ENCODE measurements at regions not wholly inside any gene's neighbourhood (a gene's known extent, or its start where the extent isn't known, plus 50 kb on each side); places are given as distances from the start of the nearest gene placed in this dataset.

GRCh38 chr7:155986497-155987160 is 174.4 kb upstream of the SHH start:
- H3K27me3 Mint-ChIP-seq: no peaks in the 10 kb centered on the region
- CTCF ChIA-PET: no interaction called here
- H3K4me3 Mint-ChIP-seq: no peak overlapping the region
- POLR2A ChIA-PET: no interaction called here
- no peaks in the 10 kb centered on the region for H3K4me1 Mint-ChIP-seq
- ATAC-seq (ENCODE audit: low read depth): no peak
- intact Hi-C loops (cut with micrococcal nuclease): no loop called here
- H3K36me3 Mint-ChIP-seq (ENCODE audit: low read depth): no peaks in the 10 kb centered on the region
- TF ChIP-seq, protein P1, sequence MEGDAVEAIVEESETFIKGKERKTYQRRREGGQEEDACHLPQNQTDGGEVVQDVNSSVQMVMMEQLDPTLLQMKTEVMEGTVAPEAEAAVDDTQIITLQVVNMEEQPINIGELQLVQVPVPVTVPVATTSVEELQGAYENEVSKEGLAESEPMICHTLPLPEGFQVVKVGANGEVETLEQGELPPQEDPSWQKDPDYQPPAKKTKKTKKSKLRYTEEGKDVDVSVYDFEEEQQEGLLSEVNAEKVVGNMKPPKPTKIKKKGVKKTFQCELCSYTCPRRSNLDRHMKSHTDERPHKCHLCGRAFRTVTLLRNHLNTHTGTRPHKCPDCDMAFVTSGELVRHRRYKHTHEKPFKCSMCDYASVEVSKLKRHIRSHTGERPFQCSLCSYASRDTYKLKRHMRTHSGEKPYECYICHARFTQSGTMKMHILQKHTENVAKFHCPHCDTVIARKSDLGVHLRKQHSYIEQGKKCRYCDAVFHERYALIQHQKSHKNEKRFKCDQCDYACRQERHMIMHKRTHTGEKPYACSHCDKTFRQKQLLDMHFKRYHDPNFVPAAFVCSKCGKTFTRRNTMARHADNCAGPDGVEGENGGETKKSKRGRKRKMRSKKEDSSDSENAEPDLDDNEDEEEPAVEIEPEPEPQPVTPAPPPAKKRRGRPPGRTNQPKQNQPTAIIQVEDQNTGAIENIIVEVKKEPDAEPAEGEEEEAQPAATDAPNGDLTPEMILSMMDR (IDR thresholded peaks at IDR 0.05): no peak
- no peak for DNase-seq
- H3K9me3 Mint-ChIP-seq: peaks cover 6% of the 10 kb centered on the region
- H3K27ac Mint-ChIP-seq: no peak overlapping the region

DNA sequence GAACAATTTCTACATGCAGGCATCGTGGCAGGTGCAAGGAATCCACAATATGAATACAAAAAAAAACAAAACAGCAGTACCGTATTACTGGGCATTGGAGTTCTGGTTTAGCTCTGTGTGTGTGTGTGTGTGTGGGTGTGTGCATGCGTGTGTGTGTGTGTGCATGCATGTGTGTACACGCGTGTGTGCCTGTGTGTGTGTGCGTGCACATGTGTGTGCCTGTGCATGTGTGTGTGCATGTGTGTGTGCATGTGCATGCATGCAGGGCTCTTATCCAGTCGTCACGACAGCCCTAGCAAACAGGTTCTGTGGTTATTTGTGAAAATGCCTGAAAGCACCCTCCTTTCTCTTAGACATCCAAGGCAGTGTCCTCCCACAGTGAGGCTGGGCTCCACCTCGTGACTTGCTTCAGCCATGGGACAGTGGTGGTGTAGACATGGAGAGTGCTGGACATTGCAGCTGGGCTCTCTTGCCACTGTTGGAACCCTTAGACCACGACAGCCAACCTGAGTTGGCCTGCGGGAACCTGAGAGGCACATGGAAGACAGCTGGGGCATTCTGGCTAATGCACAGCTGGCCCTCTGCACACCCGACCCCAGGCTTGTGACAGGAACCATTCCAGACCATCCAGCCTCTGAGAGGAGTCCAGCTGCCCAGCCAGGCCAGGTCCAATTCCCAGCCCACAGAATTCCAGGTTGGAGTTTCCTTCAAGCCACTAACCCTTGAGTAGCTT is 173.4 kb upstream of the SHH start:
- intact Hi-C loops (cut with micrococcal nuclease): no loop called here
- DNase-seq (no peak), ATAC-seq (ENCODE audit: low read depth) (no peak)
- Mint-ChIP-seq H3K9me3 (peaks cover 6% of the 10 kb centered on the region), H3K27ac (no peak overlapping the region), H3K27me3 (no peaks in the 10 kb centered on the region), H3K4me3 (no peak overlapping the region), H3K36me3 (ENCODE audit: low read depth) (no peaks in the 10 kb centered on the region), H3K4me1 (no peaks in the 10 kb centered on the region)
- TF ChIP-seq, protein P1 (IDR thresholded peaks at IDR 0.05): no peak
- ChIA-PET POLR2A (no interaction called here), CTCF (no interaction called here)

GRCh38 chr7:155984609-155985405 is 172.5 kb upstream of the SHH start:
- CTCF ChIA-PET: no interaction called here
- peaks cover 6% of the 10 kb centered on the region for H3K9me3 Mint-ChIP-seq
- H3K36me3 Mint-ChIP-seq (ENCODE audit: low read depth): no peaks in the 10 kb centered on the region

GRCh38 chr7:155984028-155984580 is 171.8 kb upstream of the SHH start:
- H3K9me3 Mint-ChIP-seq: no peaks in the 10 kb centered on the region
- ChIA-PET CTCF (no interaction called here), POLR2A (no interaction called here)
- no peaks in the 10 kb centered on the region for H3K36me3 Mint-ChIP-seq (ENCODE audit: low read depth)
- no peaks in the 10 kb centered on the region for H3K4me1 Mint-ChIP-seq
- H3K27ac Mint-ChIP-seq: no peak overlapping the region
- DNase-seq (no peak), ATAC-seq (ENCODE audit: low read depth) (no peak)
- no peak overlapping the region for H3K4me3 Mint-ChIP-seq
- TF ChIP-seq, protein P1 (IDR thresholded peaks at IDR 0.05): no peak
- no peaks in the 10 kb centered on the region for H3K27me3 Mint-ChIP-seq
- intact Hi-C loops (cut with micrococcal nuclease): no loop called here

More at GRCh38 chr7:155984609-155985405, 172.5 kb upstream of the SHH start:
- Mint-ChIP-seq H3K4me1 (no peaks in the 10 kb centered on the region), H3K4me3 (no peak overlapping the region), H3K27me3 (no peaks in the 10 kb centered on the region), H3K27ac (no peak overlapping the region)
- TF ChIP-seq, protein P1 (IDR thresholded peaks at IDR 0.05): no peak
- intact Hi-C loops (cut with micrococcal nuclease): no loop called here
- DNase-seq: no peak
- POLR2A ChIA-PET: no interaction called here
- no peak for ATAC-seq (ENCODE audit: low read depth)

Measured in activated B cell treated with CpG ODN at 0.5 μM for 24 hours (primary cell).